DND-41 (cell line): ENCODE measurements at regions not wholly inside any gene's neighbourhood (a gene's known extent, or its start where the extent isn't known, plus 50 kb on each side); places are given as distances from the start of the nearest gene placed in this dataset.

ENCODE experiments used
- ATAC-seq: fragments of 200-7000 bp; cut with Tn5 transposase; 3 replicates; pipeline ENCODE4 v1.9.1; 2021; ENCODE audit warnings: low read depth; ENCODE audit not compliant: insufficient read depth
- DNase-seq: peaks from one replicate; pipeline ENCODE4 v3.0.0-alpha.2; 2020
- H2AFZ ChIP-seq: 2 replicates; pipeline ENCODE4 v1.6.0; 2012; ENCODE audit warnings: low read depth, low read length
- H3K27ac ChIP-seq: 2 replicates; pipeline ENCODE4 v1.5.1; 2012; ENCODE audit warnings: low read length, inconsistent platforms
- H3K27me3 ChIP-seq: fragments of 200-600 bp; sonication (generic); 2 replicates; pipeline ENCODE4 v1.6.0; 2012; ENCODE audit warnings: low read length, mild to moderate bottlenecking, inconsistent platforms; ENCODE audit not compliant: insufficient read depth, poor library complexity
- H3K36me3 ChIP-seq: 2 replicates; pipeline ENCODE4 v1.5.1; 2012; ENCODE audit warnings: low read length, inconsistent platforms; ENCODE audit not compliant: insufficient read depth
- H3K4me1 ChIP-seq: 2 replicates; pipeline ENCODE4 v1.5.1; 2012; ENCODE audit warnings: mild to moderate bottlenecking, low read length; ENCODE audit not compliant: insufficient read depth
- H3K4me2 ChIP-seq: 2 replicates; pipeline ENCODE4 v1.6.0; 2012; ENCODE audit warnings: mild to moderate bottlenecking, moderate library complexity, low read length, inconsistent platforms; ENCODE audit not compliant: insufficient read depth
- H3K4me3 ChIP-seq, 2 experiments: fragments of 200-600 bp in 1 of 2; shearing (Covaris generic) in 1 of 2; 2 replicates each; pipeline ENCODE4 v1.5.1; 2012 to 2016; ENCODE audit warnings: inconsistent platforms in 2 of 2, low read length in 2 of 2, mild to moderate bottlenecking in 2 of 2, low read depth in 1 of 2, moderate library complexity in 1 of 2
- H3K79me2 ChIP-seq: 2 replicates; pipeline ENCODE4 v1.6.0; 2012; ENCODE audit warnings: low read length, inconsistent platforms; ENCODE audit not compliant: insufficient read depth
- H3K9ac ChIP-seq: 2 replicates; pipeline ENCODE4 v1.6.0; 2012; ENCODE audit warnings: low read depth, mild to moderate bottlenecking, inconsistent platforms, low read length, moderate library complexity
- H3K9me3 ChIP-seq: 2 replicates; pipeline ENCODE4 v1.5.1; 2012; ENCODE audit warnings: low read length, moderate library complexity, mild to moderate bottlenecking, inconsistent platforms; ENCODE audit not compliant: insufficient read depth, severe bottlenecking
- H4K20me1 ChIP-seq: 2 replicates; pipeline ENCODE4 v1.6.0; 2012; ENCODE audit warnings: low read length; ENCODE audit not compliant: insufficient read depth
- CTCF ChIP-seq: IDR thresholded peaks from 2 replicates; pipeline ENCODE4 v1.5.1; 2012; ENCODE audit warnings: borderline replicate concordance, low read length, moderate library complexity, mild to moderate bottlenecking; ENCODE audit not compliant: poor library complexity, severe bottlenecking; ENCODE audit errors: extremely low read depth
- EZH2 ChIP-seq: IDR thresholded peaks from 3 replicates; pipeline ENCODE4 v1.6.1; 2012; ENCODE audit warnings: borderline replicate concordance, low read depth, mild to moderate bottlenecking, moderate library complexity, low read length, inconsistent platforms; ENCODE audit not compliant: severe bottlenecking

DNA sequence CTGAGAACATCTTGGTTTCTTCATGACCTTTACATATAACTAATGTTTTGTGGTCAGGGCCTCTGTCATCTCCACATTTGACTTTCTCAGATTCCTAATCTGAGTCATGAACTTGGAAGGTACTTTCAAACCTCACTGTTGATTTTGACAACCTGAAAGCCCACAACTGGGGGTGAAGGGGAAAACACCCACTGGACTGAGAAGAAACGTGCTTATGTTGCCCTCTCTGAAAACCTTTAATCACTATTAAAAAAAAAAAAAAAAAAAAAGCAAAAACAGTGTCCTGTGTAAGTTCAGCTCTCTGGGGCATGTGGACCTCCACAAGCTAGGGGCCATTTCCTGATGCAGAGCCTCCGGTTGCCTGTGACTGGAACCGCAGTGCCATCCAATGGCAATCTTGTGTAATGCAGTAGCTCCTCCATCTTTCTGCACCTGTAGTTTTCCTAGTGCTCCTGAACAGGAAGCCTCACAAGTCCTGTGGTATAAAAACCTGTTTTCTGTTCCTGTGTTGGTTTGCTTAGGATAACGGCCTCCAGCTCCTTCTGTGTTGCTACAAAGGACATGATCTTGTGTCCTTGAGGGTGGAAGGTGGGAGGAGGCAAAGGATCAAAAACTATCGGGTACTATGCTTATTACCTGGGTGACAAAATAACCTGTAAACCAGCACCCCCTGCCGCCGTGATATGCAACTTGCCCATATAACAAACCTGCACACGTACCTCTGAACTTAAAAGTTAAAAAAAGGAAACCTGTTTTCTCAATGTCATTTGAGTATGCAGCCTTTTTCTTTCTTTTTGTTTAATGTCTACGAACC lies 124.5 kb downstream of the ZNF648 start:
- H3K36me3 ChIP-seq: no peaks in the 10 kb centered on the region
- H3K27ac ChIP-seq: no peak overlapping the region
- peak overlapping the region; percentile 36; the same call in 1 of the 2 replicates for H2AFZ ChIP-seq
- DNase-seq (peak; percentile 59), ATAC-seq (peak; percentile 84)
- peaks cover 4% of the 10 kb centered on the region for H3K4me1 ChIP-seq
- H3K79me2 ChIP-seq: no peaks in the 10 kb centered on the region
- TF ChIP-seq CTCF (peak; percentile 83), EZH2 (no peak)
- H3K27me3 ChIP-seq: peaks cover 7% of the 10 kb centered on the region
- no peaks in the 10 kb centered on the region for H4K20me1 ChIP-seq
- H3K4me2 ChIP-seq: no peak overlapping the region
- no peak overlapping the region for H3K4me3 ChIP-seq
- no peaks in the 10 kb centered on the region for H3K9me3 ChIP-seq
- no peak overlapping the region for H3K9ac ChIP-seq

DNA sequence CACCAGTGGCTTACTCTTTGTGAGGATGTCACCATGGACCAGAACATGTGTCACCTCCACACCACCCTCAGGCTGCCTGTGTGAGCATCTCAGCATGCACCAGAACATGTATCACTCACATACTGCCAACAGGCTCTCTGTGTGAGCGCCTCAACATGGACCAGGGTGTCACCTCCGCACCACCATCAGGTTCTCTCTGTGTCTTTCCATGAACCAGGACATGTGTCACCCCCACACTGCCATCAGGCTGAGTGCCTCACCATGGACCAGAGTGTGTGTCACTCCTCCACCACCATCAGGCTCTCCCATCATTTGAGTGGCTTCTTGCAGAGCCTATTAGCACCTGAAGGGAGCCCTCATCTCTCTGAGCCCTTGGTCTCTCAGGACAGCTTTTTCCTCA lies 125.2 kb downstream of the ZNF648 start:
- no peaks in the 10 kb centered on the region for H3K9me3 ChIP-seq
- no peak for TF ChIP-seq CTCF
- no peak for TF ChIP-seq EZH2
- peaks cover 4% of the 10 kb centered on the region for H3K4me1 ChIP-seq
- no peak overlapping the region for H3K9ac ChIP-seq
- ATAC-seq (peak; percentile 27; the same call in 1 of the 3 replicates), DNase-seq (no peak)
- H3K4me3 ChIP-seq: no peak overlapping the region
- H3K36me3 ChIP-seq: no peaks in the 10 kb centered on the region
- H3K27me3 ChIP-seq: peaks cover 7% of the 10 kb centered on the region
- H3K27ac ChIP-seq: no peak overlapping the region
- H3K79me2 ChIP-seq: no peaks in the 10 kb centered on the region
- no peak overlapping the region for H2AFZ ChIP-seq
- no peak overlapping the region for H3K4me2 ChIP-seq
- no peaks in the 10 kb centered on the region for H4K20me1 ChIP-seq

DNA sequence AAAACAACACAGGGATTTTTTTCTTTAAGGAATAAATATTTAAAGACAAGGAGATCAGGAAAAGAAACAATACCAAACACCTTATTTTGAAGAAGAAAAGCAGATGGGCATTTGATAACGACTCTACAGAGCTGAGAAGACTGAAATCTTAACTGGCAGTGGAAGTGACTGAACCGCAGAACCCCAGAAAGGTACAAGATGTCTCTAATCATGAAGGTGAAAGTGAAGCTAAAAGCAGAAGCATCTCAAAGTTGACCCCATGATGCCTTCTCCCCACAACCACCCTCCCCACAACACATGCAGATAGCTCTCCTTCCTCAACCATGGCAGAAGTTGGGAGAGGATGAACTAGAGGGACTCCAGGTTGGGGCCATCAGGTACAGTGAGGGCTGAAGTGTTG lies 129.6 kb downstream of the ZNF648 start:
- H3K4me1 ChIP-seq: no peaks in the 10 kb centered on the region
- TF ChIP-seq EZH2: no peak
- TF ChIP-seq CTCF: no peak
- H3K27me3 ChIP-seq: peaks cover 15% of the 10 kb centered on the region
- no peaks in the 10 kb centered on the region for H3K9me3 ChIP-seq
- no peaks in the 10 kb centered on the region for H4K20me1 ChIP-seq
- ATAC-seq: no peak
- H3K36me3 ChIP-seq: no peaks in the 10 kb centered on the region
- H3K79me2 ChIP-seq: no peaks in the 10 kb centered on the region
- no peak overlapping the region for H3K4me2 ChIP-seq
- no peak overlapping the region for H2AFZ ChIP-seq
- no peak for DNase-seq
- no peak overlapping the region for H3K4me3 ChIP-seq
- H3K9ac ChIP-seq: no peak overlapping the region
- no peak overlapping the region for H3K27ac ChIP-seq
